NCI-H2171 treated with DMSO at 0.1 percent for 48 hours (cell line): ENCODE measurements at regions not wholly inside any gene's neighbourhood (a gene's known extent, or its start where the extent isn't known, plus 50 kb on each side); places are given as distances from the start of the nearest gene placed in this dataset.
"Not testable (repeated sequence)": the region's sequence is repeated elsewhere in the genome, so short reads cannot be mapped to it uniquely, and the experiment has no call there.

ENCODE experiments used
- DNase-seq: peaks from one replicate; lab custom pipeline; 2025; lab: John Stamatoyannopoulos, UW

- peak; percentile 6 for DNase-seq
These were observed 64.7 kb upstream of the CCDC39 start for GRCh38 chr3:180743813-180744590.

- DNase-seq: no peak
These were observed 68.6 kb upstream of the CCDC39 start for GRCh38 chr3:180747805-180748361.

- DNase-seq: no peak
These were observed 70.0 kb upstream of the CCDC39 start for GRCh38 chr3:180749322-180749721.

- DNase-seq: no peak
These were observed 70.5 kb upstream of the CCDC39 start for GRCh38 chr3:180749796-180750195.

- no peak for DNase-seq
These were observed 76.3 kb upstream of the CCDC39 start for GRCh38 chr3:180755556-180755955.

GRCh38 chr3:180762866-180763265 lies 83.6 kb upstream of the CCDC39 start:
- DNase-seq: no peak

- DNase-seq: no peak
These were observed 85.2 kb upstream of the CCDC39 start for GRCh38 chr3:180764481-180764880.

GRCh38 chr3:180770639-180771038 lies 91.3 kb upstream of the CCDC39 start:
- no peak for DNase-seq

GRCh38 chr3:180776433-180776832 lies 97.1 kb upstream of the CCDC39 start:
- DNase-seq: no peak

- DNase-seq: no peak
These were observed 103.1 kb upstream of the CCDC39 start for GRCh38 chr3:180782195-180782984.

GRCh38 chr3:180786227-180786626 lies 106.9 kb upstream of the CCDC39 start:
- not testable (repeated sequence) for DNase-seq

GRCh38 chr3:180789774-180790173 lies 110.5 kb upstream of the CCDC39 start:
- DNase-seq: peak; percentile 3

- no peak for DNase-seq
These were observed 114.3 kb upstream of the FXR1 start for GRCh38 chr3:180798197-180798596.

- DNase-seq: peak; percentile 45
These were observed 109.6 kb upstream of the FXR1 start for GRCh38 chr3:180802837-180803236.

- no peak for DNase-seq
These were observed 107.6 kb upstream of the FXR1 start for GRCh38 chr3:180804916-180805315.

- no peak for DNase-seq
These were observed 103.5 kb upstream of the FXR1 start for GRCh38 chr3:180808823-180809575.

GRCh38 chr3:180820400-180820799 lies 92.1 kb upstream of the FXR1 start:
- no peak for DNase-seq

GRCh38 chr3:180825964-180826363 lies 86.5 kb upstream of the FXR1 start:
- DNase-seq: no peak

- DNase-seq: no peak
These were observed 85.3 kb upstream of the FXR1 start for GRCh38 chr3:180827171-180827570.

GRCh38 chr3:180828001-180828720 lies 84.3 kb upstream of the FXR1 start:
- no peak for DNase-seq

GRCh38 chr3:180828723-180829408 lies 83.6 kb upstream of the FXR1 start:
- DNase-seq: no peak
